GM19035 (cell line): ENCODE measurements at regions not wholly inside any gene's neighbourhood (a gene's known extent, or its start where the extent isn't known, plus 50 kb on each side); places are given as distances from the start of the nearest gene placed in this dataset.
A peak's percentile ranks its signal among the peaks of the same experiment; 100 is the strongest.
"Not testable (repeated sequence)": the region's sequence is repeated elsewhere in the genome, so short reads cannot be mapped to it uniquely, and the experiment has no call there.

Source experiments
- ATAC-seq: cut with Tn5 transposase; IDR thresholded peaks from one replicate; pipeline ENCODE4 v1.9.1; 2021; ENCODE audit not compliant: unreplicated experiment

- ATAC-seq = no peak
These were observed 1071.2 kb downstream of the FAT4 start for GRCh38 chr4:126385954-126386353.

GRCh38 chr4:126386512-126386911, 1071.8 kb downstream of the FAT4 start:
- no peak for ATAC-seq

DNA sequence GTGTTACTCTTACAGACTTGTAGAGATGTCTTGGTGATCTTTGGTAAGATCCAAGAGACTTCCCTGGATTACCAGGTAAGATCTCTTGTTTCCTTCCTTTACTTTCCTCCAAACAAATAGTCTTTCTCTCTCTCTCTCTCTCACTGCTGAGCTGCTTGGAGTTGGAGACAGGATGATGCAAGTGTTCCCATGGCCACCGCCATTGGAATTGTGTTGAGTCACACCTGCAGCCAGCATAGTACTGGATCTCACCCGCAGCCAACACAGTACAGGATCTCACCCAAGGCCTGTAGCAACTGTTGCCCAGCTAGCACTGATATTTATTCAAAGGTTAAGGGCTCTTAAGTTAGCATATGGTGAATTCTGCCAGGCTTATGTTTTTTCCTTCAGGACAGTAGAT, 1080.9 kb downstream of the FAT4 start:
- no peak for ATAC-seq

DNA sequence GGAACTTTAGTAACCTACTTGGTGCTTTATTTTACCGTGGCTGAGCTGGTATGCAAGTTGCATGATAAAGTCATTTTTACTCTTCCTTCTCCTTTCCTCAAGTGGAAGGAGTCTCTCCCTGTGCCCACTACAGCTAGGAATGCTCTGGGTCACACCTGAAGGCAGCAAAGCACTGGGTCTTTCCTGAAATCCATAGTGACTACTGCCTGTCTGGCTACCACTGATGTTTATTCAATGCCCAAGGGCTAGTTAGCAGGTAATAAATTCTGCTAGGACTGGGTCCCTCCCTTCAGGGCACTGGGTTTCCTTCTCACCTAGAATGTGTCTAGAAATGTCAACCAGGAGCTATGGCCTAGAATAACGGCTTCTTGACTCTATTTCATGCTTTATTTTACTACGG, 1081.4 kb downstream of the FAT4 start:
- no peak for ATAC-seq

GRCh38 chr4:126396703-126397102, 1081.9 kb downstream of the FAT4 start:
- ATAC-seq = no peak

DNA sequence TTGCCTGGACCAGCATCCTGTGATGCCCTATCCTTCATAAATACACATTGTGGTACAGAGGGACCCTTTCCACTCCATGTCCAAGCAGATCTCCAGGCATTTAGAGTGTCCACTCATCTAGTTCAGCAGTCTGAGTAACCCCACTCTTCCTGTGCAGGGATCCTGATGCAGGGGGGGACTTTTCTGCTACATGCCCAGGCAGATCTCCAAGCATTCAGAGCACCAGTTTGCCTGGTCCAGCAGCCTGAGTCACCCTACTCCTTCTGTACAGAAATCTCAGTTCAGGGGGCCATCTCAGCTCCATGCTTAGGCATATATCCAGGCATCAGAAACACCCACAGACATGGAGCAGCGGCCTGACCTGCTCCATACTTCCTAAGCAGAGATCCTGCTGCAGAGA, 1089.8 kb downstream of the FAT4 start:
- peak; percentile 30 for ATAC-seq

DNA sequence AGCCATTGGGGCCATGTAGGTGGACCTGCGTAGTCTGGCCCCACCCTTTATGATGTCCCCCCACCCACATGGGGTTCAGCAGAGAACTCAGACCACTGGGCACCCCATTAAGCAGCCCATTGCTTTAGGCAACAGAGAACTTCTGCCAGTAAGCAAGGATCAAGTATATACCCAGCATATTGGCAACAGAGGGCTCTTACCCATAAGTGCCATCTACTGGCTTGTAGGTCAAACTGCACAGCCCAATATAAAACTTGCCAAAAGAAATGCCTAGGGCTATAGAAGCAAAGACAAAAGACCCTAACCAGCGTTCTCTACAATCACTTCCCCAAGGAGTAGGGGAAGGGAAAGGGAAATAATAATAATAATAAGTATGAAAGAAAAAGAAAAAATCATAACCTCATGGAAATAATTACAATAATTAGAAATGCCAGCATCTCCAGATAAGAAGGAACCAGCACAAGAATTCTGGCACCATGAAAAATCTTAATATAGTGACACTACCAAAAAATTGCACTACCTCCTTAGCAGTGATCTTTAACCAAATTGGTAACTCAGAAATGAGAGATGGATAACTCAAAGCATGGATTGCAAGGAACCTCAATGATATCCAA, 1090.7 kb downstream of the FAT4 start:
- ATAC-seq = peak; percentile 71

DNA sequence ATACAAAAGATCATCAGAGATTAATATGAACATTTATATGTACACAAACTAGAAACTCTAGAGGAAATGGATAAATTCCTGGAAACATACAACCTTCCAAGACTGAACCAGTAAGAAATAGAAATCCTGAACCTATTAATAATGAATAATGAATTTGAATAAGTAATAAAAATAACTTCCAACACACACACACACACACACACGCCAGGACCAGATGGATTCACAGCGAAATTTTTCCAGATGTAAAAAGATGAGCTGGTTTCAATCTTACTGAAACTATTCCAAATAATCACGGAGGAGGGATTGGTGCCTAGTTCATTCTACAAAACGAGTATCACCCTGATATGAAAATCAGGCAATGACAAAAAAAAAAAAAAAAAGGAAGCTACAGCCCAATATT, 1095.0 kb downstream of the FAT4 start:
- ATAC-seq = no peak

GRCh38 chr4:126411047-126411446, 1096.3 kb downstream of the FAT4 start:
- no peak for ATAC-seq

DNA sequence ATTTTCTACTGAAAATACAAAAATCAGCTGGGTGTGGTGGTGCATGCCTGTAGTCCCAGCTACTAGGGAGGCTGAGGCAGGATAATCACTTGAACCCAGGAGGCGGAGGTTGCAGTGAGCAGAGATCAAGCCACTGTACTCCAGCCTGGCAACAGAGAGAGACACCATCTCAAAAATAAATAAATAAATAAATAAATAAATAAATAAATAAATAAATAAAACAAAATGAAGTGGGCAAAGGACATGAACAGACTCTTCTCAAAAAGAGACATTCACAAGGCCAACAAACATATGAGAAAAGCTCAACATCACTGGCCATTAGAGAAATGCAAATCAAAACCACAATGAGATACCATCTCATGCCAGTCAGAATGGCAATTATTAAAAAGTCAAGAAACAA, 1097.6 kb downstream of the FAT4 start:
- not testable (repeated sequence) for ATAC-seq

- ATAC-seq = no peak
These were observed 1100.0 kb downstream of the FAT4 start for GRCh38 chr4:126414741-126415140.

DNA sequence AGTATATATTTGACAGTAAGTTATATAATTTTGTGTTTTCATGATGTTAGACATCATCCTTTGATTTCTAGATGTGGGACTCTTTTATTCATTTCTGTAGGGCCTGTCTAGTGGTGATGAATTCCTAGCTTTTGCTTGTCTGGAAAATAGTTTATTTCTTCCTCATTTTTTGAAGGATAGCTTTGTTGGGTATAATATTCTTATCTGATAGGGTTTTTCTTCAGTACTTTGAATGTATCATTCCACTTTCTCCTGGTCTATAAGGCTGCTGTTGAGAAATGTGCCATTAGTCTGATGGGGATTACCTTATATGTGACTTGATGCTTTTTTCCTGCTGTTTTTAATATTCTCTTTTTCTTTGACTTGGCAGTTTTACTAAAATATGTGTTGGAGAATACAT, 1104.5 kb downstream of the FAT4 start:
- ATAC-seq = no peak

DNA sequence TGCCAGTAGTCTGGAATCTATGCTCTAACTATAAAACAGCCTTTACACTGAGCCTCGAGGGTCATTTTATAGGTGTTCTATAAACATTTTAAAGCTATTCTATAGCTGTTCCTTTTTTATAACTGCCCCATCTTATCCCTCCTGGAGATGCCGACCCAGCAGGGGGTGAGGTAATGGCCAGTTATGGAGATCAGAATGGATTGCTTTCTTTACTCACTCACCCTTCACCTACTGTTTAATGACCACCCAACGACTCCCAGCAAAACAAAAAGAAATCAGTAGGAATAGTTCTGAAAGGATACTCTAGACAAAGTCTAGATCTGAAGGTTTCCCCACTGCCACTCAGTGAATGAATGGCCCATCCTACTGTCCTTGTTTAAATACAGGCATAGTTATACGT, 1113.1 kb downstream of the FAT4 start:
- no peak for ATAC-seq

- no peak for ATAC-seq
These were observed 1116.3 kb downstream of the FAT4 start for GRCh38 chr4:126431049-126431448.

DNA sequence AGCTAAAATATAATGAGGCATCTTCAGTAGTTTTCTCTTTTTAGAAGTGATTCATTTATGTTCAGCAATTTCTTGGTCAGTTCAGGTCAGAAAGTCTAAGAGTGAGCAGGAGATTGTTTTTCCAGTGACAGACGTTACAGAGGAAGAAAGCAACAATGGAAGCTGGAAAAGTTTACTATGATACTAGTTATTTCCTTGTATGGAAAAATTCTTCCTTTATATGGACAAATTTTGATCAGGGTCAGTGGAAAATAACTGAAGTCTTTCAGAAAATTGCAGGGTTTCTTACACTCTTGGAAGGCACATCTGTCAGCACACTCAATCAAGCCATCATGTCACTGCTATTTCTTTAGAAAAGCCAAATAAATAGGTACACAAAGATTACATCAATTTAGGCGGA, 1120.7 kb downstream of the FAT4 start:
- ATAC-seq = no peak

DNA sequence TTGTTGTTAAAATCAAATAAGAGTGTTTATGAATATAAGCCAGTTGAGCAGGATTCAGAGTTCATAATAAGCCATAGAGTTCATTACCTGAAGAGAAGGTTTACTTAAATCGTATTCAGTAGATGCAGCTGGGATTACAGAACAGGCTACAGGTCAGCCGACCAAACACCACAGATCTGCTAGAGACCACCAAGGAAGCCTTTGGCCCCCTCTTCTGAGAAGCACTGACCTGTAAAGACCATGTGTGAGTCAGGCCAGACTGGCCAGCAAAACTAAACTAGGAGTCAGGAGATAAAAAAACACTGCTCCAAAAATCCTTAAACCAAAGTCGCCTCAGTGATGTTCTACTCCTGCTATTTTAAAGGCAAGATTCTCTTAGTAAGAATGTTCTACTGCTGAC, 1125.5 kb downstream of the FAT4 start:
- ATAC-seq = no peak

- ATAC-seq = no peak
These were observed 1126.6 kb downstream of the FAT4 start for GRCh38 chr4:126441173-126442035.

GRCh38 chr4:126445596-126445995, 1130.8 kb downstream of the FAT4 start:
- no peak for ATAC-seq

GRCh38 chr4:126446917-126447316, 1132.2 kb downstream of the FAT4 start:
- no peak for ATAC-seq

GRCh38 chr4:126448086-126448845, 1133.5 kb downstream of the FAT4 start:
- no peak for ATAC-seq

GRCh38 chr4:126451237-126451873, 1136.6 kb downstream of the FAT4 start:
- ATAC-seq = no peak
